Activated naive CD4-positive, alpha-beta T cell treated with anti-CD3 and anti-CD28 coated beads, Interleukin-2, amount 50 U/mL, for 16 hours (primary cell): ENCODE measurements at regions not wholly inside any gene's neighbourhood (a gene's known extent, or its start where the extent isn't known, plus 50 kb on each side); places are given as distances from the start of the nearest gene placed in this dataset.
"Not testable (repeated sequence)": the region's sequence is repeated elsewhere in the genome, so short reads cannot be mapped to it uniquely, and the experiment has no call there.

ENCODE experiments used
- DNase-seq: peaks from one replicate; pipeline ENCODE4 v3.0.0-alpha.2; 2020

DNA sequence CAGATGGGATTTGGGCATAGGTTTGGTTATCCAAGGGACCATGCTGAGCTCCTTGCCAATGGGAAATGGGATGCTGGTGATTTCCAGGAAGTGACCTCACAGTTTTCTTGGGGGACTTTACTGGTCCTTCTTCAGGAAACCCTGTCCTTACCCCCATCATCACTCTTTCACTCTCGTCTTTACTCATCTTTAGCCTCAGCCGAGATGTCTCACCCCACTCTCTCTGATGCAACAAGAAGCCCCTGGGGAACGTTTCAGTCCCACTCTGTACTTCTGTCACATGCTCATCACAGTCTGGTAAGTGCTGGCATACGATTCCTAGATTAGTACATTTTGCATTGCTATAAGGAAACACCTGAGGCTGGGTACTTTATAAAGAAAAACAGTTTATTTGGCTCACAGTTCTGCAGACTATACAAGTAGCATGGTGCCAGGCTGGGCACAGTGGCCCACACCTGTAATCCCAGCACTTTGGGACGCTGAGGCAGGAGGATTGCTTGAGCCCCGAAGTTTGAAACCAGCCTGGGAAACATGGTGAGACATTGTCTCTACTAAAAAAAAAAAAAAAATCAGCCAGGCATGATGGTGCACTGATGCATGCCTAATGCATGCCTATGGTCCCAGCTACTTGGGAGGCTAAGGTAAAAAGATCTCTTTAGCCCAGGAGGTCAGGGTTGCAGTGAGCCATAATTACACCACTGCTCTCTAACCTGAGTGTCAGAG is 63.5 kb upstream of the VKORC1L1 start:
- DNase-seq = no peak

GRCh38 chr7:65809982-65810288 is 62.9 kb upstream of the VKORC1L1 start:
- DNase-seq = no peak

DNA sequence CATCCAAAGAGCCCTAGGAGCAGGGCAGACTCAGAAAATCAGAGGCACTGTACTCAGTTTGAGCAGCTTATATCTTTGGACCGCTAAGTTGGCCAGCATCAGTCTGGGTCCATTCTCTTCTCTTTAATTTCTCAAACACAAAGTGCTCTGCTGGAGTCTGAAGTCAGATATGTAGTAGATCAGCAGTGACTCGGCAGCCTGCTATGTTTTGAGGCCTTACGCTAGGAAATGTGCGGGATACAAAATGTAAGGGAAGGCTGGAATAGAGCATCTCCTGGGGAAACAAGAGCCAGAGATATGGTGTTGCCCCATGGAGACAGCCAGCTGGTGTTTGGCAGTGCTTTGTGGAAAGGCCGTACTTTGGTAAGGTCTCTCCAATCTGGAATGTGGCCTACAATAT is 60.6 kb upstream of the VKORC1L1 start:
- DNase-seq = no peak

DNA sequence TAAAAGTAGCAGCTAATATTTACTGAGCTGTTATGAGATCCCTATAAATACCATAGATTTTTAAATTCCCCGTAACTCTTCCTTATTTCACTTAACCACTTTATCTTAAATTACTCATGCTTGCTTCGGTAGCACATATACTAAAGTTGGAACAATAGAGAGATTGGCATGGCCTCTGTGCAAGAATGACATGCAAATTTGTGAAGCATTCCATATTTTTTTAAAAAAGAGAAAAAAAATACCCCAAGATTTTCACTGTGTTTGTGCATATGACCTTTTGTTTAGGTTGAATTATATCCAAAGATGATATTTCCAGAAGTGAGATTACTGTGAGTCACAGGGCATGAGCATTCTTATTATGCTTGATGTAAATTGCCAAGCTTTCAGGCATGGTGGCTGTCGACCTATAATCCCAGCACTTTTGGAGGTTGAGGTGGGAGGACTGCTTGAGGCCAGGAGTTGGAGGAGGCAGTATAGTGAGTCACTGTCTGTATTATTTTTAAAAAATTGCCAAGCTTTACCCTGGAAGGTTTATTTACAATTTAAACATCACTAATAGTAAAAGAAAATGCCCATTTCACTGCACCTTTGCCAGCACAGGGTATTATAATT is 58.2 kb upstream of the VKORC1L1 start:
- DNase-seq = not testable (repeated sequence)

DNA sequence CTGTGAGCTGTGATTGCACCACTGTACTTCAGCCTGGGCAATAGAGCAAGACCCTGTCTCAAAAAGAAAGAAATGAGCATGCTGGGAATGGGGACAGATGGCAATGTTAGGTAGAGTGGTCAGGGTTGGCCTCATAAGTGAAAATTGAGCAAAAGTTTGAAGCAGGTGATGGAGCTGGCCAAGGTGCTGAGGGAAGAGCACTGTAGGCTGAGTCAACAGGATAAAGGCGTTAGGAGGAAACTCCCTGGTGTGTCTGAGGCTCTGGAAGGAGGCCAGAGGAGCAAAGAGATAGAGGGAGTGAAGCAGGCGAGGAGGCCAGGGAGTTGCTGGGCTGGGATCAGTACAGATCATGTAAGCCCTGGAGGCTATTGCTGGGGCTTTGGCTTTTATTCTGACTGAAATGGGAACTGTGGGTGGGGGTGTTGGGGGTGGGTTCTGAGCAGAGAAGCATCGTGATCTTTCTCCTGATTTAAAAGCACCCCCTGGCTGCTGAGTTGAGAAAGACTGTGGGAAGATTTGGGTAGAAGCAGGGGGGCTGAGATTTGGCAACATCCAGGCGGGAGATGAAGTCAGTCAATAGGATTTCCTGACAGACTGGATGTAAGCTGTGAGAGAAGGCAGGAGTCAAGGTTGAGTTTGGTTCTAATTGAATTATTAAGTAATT is 52.5 kb upstream of the VKORC1L1 start:
- no peak for DNase-seq
